ENCODE measurements at regions not wholly inside any gene's neighbourhood (a gene's known extent, or its start where the extent isn't known, plus 50 kb on each side); places are given as distances from the start of the nearest gene placed in this dataset.

DNA sequence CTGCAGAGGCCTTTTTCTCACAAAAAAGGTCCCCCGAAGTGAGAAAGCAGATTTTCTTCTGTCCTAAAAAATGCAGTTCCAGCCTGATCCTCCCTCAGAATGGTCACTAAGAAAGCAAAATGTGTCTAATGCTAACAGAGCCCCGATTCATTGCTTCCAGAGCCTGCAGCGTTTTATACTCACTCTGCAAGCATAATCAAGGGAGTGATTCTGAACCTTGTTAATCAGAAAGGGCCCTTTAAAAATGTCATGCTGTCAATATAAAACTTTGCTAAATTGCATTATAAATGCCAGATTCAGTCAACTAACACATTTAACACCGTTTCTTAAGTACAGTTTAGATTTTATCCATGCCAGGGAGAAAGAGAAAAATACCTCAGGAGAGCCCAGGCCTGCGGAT, 202.8 kb downstream of the CD83 start:
- TF ChIP-seq, protein P1, sequence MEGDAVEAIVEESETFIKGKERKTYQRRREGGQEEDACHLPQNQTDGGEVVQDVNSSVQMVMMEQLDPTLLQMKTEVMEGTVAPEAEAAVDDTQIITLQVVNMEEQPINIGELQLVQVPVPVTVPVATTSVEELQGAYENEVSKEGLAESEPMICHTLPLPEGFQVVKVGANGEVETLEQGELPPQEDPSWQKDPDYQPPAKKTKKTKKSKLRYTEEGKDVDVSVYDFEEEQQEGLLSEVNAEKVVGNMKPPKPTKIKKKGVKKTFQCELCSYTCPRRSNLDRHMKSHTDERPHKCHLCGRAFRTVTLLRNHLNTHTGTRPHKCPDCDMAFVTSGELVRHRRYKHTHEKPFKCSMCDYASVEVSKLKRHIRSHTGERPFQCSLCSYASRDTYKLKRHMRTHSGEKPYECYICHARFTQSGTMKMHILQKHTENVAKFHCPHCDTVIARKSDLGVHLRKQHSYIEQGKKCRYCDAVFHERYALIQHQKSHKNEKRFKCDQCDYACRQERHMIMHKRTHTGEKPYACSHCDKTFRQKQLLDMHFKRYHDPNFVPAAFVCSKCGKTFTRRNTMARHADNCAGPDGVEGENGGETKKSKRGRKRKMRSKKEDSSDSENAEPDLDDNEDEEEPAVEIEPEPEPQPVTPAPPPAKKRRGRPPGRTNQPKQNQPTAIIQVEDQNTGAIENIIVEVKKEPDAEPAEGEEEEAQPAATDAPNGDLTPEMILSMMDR (IDR thresholded peaks at IDR 0.05) = no peak
- TF ChIP-seq POLR2AphosphoS5 (IDR thresholded peaks at IDR 0.05; ENCODE audit: low read depth, low read length) (no peak), SIN3A (IDR thresholded peaks at IDR 0.05; ENCODE audit: borderline replicate concordance, insufficient read depth, low read depth, low read length) (no peak)
- TF ChIP-seq, protein P2, sequence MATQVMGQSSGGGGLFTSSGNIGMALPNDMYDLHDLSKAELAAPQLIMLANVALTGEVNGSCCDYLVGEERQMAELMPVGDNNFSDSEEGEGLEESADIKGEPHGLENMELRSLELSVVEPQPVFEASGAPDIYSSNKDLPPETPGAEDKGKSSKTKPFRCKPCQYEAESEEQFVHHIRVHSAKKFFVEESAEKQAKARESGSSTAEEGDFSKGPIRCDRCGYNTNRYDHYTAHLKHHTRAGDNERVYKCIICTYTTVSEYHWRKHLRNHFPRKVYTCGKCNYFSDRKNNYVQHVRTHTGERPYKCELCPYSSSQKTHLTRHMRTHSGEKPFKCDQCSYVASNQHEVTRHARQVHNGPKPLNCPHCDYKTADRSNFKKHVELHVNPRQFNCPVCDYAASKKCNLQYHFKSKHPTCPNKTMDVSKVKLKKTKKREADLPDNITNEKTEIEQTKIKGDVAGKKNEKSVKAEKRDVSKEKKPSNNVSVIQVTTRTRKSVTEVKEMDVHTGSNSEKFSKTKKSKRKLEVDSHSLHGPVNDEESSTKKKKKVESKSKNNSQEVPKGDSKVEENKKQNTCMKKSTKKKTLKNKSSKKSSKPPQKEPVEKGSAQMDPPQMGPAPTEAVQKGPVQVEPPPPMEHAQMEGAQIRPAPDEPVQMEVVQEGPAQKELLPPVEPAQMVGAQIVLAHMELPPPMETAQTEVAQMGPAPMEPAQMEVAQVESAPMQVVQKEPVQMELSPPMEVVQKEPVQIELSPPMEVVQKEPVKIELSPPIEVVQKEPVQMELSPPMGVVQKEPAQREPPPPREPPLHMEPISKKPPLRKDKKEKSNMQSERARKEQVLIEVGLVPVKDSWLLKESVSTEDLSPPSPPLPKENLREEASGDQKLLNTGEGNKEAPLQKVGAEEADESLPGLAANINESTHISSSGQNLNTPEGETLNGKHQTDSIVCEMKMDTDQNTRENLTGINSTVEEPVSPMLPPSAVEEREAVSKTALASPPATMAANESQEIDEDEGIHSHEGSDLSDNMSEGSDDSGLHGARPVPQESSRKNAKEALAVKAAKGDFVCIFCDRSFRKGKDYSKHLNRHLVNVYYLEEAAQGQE (IDR thresholded peaks at IDR 0.05; ENCODE audit: insufficient read depth in 1 of 2, low read depth in 2 of 2, low read length in 1 of 2) = no peak
